Sigmoid colon (tissue), 6 donors: ENCODE measurements at regions not wholly inside any gene's neighbourhood (a gene's known extent, or its start where the extent isn't known, plus 50 kb on each side); places are given as distances from the start of the nearest gene placed in this dataset.

Source experiments
- DNase-seq: peaks from one replicate; pipeline ENCODE4 v3.0.0-alpha.2; 2019
- H3K27ac ChIP-seq, 4 donors: fragments of 200-600 bp; sonication (generic); one replicate each; pipeline ENCODE4 v1.5.1; 2016 to 2019; ENCODE audit warnings: mild to moderate bottlenecking in 1 of 4
- H3K27me3 ChIP-seq, 3 donors: fragments of 200-600 bp; sonication (generic); one replicate each; pipeline ENCODE4 v1.5.1; 2019; ENCODE audit warnings: mild to moderate bottlenecking in 1 of 3
- H3K36me3 ChIP-seq, 4 donors: fragments of 200-600 bp; sonication (generic); one replicate each; pipeline ENCODE4 v1.5.1; 2016 to 2019
- H3K4me1 ChIP-seq, 4 donors: fragments of 200-600 bp; sonication (generic); one replicate each; pipeline ENCODE4 v1.5.1; 2017 to 2019
- H3K4me3 ChIP-seq, 4 donors: fragments of 200-600 bp; sonication (generic); one replicate each; pipeline ENCODE4 v1.5.1; 2017 to 2019; ENCODE audit warnings: mild to moderate bottlenecking in 2 of 4, moderate library complexity in 1 of 4
- H3K9me3 ChIP-seq, 4 donors: fragments of 200-600 bp in 3 of 4; sonication (generic) in 3 of 4; one replicate each; pipeline versions ENCODE4 v1.5.1 to v1.6.1; 2013 to 2019
- EP300 ChIP-seq, 4 donors: sonication (generic); formaldehyde crosslinking; IDR thresholded peaks; one replicate each; pipeline ENCODE4 v1.6.1; 2017; ENCODE audit warnings: antibody characterized with exemption in 4 of 4
- POLR2A ChIP-seq, 2 donors: fragments of 450-650 bp; IDR thresholded peaks; one replicate each; pipeline ENCODE4 v1.6.1; 2016; ENCODE audit warnings: antibody characterized with exemption in 2 of 2, mild to moderate bottlenecking in 2 of 2, moderate library complexity in 2 of 2
- POLR2AphosphoS5 ChIP-seq, 4 donors: sonication (generic); formaldehyde crosslinking; IDR thresholded peaks; one replicate each; pipeline ENCODE4 v1.6.1; 2017; ENCODE audit warnings: antibody characterized with exemption in 4 of 4
- WGBS, 2 donors: extraction: QIAGEN DNeasy Blood & Tissue Kit; methylation state at CpG; one replicate each; pipeline ENCODE4 v1.1.7; 2013; 5-methylcytosine and 5-hydroxymethylcytosine counted together
- intact Hi-C: fragments of 100-400 bp; cut with DNase I; formaldehyde crosslinking; loops from one replicate; pipeline ENCODE4 v1.15.1; 2023
- TF ChIP-seq, protein P1 (sequence below), 4 experiments: fragments of 450-650 bp in 3 of 4; fragments of 200-600 bp in 1 of 4; IDR thresholded peaks; one replicate each; pipeline ENCODE4 v1.5.1; 2016 to 2019; ENCODE audit warnings: antibody characterized with exemption in 4 of 4, mild to moderate bottlenecking in 3 of 4, moderate library complexity in 2 of 4
- donor health status: healthy with polysubstance abuse.
- donor health status: healthy.

- Histone ChIP-seq H3K27me3 (no peaks in the 10 kb centered on the region), H3K27ac (no peak overlapping the region), H3K4me1 (no peaks in the 10 kb centered on the region), H3K4me3 (no peak overlapping the region), H3K36me3 (no peaks in the 10 kb centered on the region), H3K9me3 (peaks cover 0 to 18% (median 3%) of the 10 kb centered on the region in 4 donors)
- TF ChIP-seq EP300 (IDR thresholded peaks at IDR 0.05) (no peak), POLR2A (IDR thresholded peaks at IDR 0.05) (no peak), POLR2AphosphoS5 (IDR thresholded peaks at IDR 0.05) (no peak)
- TF ChIP-seq, protein P1, sequence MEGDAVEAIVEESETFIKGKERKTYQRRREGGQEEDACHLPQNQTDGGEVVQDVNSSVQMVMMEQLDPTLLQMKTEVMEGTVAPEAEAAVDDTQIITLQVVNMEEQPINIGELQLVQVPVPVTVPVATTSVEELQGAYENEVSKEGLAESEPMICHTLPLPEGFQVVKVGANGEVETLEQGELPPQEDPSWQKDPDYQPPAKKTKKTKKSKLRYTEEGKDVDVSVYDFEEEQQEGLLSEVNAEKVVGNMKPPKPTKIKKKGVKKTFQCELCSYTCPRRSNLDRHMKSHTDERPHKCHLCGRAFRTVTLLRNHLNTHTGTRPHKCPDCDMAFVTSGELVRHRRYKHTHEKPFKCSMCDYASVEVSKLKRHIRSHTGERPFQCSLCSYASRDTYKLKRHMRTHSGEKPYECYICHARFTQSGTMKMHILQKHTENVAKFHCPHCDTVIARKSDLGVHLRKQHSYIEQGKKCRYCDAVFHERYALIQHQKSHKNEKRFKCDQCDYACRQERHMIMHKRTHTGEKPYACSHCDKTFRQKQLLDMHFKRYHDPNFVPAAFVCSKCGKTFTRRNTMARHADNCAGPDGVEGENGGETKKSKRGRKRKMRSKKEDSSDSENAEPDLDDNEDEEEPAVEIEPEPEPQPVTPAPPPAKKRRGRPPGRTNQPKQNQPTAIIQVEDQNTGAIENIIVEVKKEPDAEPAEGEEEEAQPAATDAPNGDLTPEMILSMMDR (IDR thresholded peaks at IDR 0.05) = no peak
- WGBS, 2 donors = 86 to 88% methylated on average over 4 of the region's 4 CpGs
- no peak for DNase-seq
- intact Hi-C loops = no loop called here
Observed at GRCh38 chr11:106222626-106223025, 145.2 kb downstream of the AASDHPPT start.

GRCh38 chr11:106224172-106224571 lies 146.7 kb downstream of the AASDHPPT start:
- WGBS, 2 donors = 0% methylated on average over 1 of the region's 1 CpG

GRCh38 chr11:106228996-106229395 lies 151.5 kb downstream of the AASDHPPT start:
- Histone ChIP-seq H3K4me1 (no peaks in the 10 kb centered on the region), H3K27ac (no peak overlapping the region), H3K36me3 (no peaks in the 10 kb centered on the region), H3K4me3 (no peak overlapping the region), H3K27me3 (no peaks in the 10 kb centered on the region), H3K9me3 (no peaks in the 10 kb centered on the region)
- intact Hi-C loops = no loop called here
- DNase-seq = no peak
- TF ChIP-seq, protein P1 (IDR thresholded peaks at IDR 0.05) = no peak
- TF ChIP-seq POLR2A (IDR thresholded peaks at IDR 0.05) (no peak), EP300 (IDR thresholded peaks at IDR 0.05) (no peak), POLR2AphosphoS5 (IDR thresholded peaks at IDR 0.05) (no peak)
- WGBS, 2 donors = 95% methylated on average over 1 of the region's 1 CpG

More at GRCh38 chr11:106224172-106224571, 146.7 kb downstream of the AASDHPPT start:
- Histone ChIP-seq H3K27ac (no peak overlapping the region), H3K9me3 (peaks cover 0 to 18% (median 3%) of the 10 kb centered on the region in 4 donors), H3K36me3 (no peaks in the 10 kb centered on the region), H3K4me3 (no peak overlapping the region), H3K27me3 (no peaks in the 10 kb centered on the region), H3K4me1 (no peaks in the 10 kb centered on the region)
- intact Hi-C loops = no loop called here
- TF ChIP-seq POLR2AphosphoS5 (IDR thresholded peaks at IDR 0.05) (no peak), EP300 (IDR thresholded peaks at IDR 0.05) (no peak), POLR2A (IDR thresholded peaks at IDR 0.05) (no peak)
- TF ChIP-seq, protein P1 (IDR thresholded peaks at IDR 0.05) = no peak
- no peak for DNase-seq

- intact Hi-C loops = no loop called here
- 68 to 81% methylated on average over 2 of the region's 2 CpGs for WGBS, 2 donors
Observed at GRCh38 chr11:106231591-106231990, 154.1 kb downstream of the AASDHPPT start.

More at GRCh38 chr11:106231591-106231990, 154.1 kb downstream of the AASDHPPT start:
- no peak for TF ChIP-seq EP300 (IDR thresholded peaks at IDR 0.05)
- no peak for TF ChIP-seq POLR2A (IDR thresholded peaks at IDR 0.05)
- TF ChIP-seq POLR2AphosphoS5 (IDR thresholded peaks at IDR 0.05) = no peak
- TF ChIP-seq, protein P1 (IDR thresholded peaks at IDR 0.05) = no peak
- Histone ChIP-seq H3K27ac (no peak overlapping the region), H3K4me1 (no peaks in the 10 kb centered on the region), H3K27me3 (no peaks in the 10 kb centered on the region), H3K4me3 (no peak overlapping the region), H3K36me3 (no peaks in the 10 kb centered on the region), H3K9me3 (no peaks in the 10 kb centered on the region)
- DNase-seq = no peak
